ENCODE measurements at regions not wholly inside any gene's neighbourhood (a gene's known extent, or its start where the extent isn't known, plus 50 kb on each side); places are given as distances from the start of the nearest gene placed in this dataset.
A peak's percentile ranks its signal among the peaks of the same experiment; 100 is the strongest.
"Not testable (repeated sequence)": the region's sequence is repeated elsewhere in the genome, so short reads cannot be mapped to it uniquely, and the experiment has no call there.

DNA sequence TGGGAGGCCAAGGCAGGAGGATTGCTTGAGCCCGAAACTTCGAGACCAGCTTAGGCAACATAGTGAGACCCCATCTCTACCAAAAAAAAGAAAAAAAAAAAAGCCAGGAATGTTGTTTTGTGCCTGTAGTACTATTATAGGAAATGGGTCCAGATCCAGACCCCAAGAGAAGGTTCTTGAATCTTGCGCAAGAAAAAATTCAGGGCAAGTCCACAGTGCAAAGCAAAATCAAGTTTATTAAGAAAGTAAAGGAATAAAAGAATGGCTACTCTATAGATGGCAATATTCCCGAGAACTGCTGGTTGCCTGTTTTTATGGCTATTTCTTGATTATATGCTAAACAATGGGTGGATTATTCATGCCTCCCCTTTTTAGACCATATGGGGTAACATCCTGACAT lies 51.2 kb upstream of the RDX start:
- DNase-seq, result no peak

DNA sequence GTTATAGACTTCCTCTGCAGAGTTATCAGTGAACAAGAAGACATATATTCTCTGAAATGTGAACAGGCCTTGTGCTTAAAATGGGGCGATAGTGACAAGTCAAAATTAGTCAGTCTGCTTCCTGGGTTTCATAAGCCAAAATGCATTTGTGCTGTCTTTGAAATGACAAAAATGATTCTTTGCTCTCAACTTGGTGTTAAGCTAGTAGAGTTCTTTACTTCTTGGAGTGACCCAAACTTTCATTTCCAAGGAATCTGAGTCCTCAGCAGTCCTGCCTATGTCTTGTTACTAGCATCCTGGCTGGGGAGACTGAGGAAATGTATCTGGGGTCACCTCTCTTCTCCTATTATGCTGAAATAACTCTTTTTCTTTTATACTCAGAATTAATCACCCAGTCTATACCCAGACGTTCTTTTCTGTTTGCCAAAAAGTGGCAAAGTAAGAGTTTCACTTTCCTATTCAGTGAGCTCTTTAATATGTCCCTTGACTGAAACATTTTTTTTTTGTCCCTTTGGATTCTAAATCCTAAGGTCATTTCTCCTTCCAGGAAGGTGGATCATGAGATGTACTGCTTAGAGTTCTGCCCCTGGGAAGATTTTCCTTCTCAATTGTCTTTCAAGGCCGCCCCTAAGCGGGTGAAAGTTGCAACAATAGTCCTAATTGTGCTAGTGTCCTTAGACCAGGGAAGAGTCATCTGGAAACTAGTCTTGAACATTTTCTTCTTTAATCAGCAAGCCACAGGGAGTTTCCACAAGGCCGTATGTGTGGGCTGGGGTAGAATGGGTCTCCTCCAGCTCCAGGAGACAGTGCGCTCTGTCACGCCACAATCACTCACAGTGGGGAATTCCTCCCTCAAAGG lies 53.0 kb upstream of the RDX start:
- DNase-seq, result no peak

More for the DNA sequence above, 51.2 kb upstream of the RDX start:
- in situ Hi-C loops (cut with MboI; ENCODE audit: low pct_unique_long_range_greater_than_20kb, low sequenced_read_pairs), result no loop called here

GRCh38 chr11:110349997-110350383 lies 53.6 kb upstream of the RDX start:
- DNase-seq; in situ Hi-C loops (cut with MboI; ENCODE audit: low pct_unique_long_range_greater_than_20kb, low sequenced_read_pairs): not testable (repeated sequence)

More for the DNA sequence above, 53.0 kb upstream of the RDX start:
- in situ Hi-C loops (cut with MboI; ENCODE audit: low pct_unique_long_range_greater_than_20kb, low sequenced_read_pairs), result no loop called here

DNA sequence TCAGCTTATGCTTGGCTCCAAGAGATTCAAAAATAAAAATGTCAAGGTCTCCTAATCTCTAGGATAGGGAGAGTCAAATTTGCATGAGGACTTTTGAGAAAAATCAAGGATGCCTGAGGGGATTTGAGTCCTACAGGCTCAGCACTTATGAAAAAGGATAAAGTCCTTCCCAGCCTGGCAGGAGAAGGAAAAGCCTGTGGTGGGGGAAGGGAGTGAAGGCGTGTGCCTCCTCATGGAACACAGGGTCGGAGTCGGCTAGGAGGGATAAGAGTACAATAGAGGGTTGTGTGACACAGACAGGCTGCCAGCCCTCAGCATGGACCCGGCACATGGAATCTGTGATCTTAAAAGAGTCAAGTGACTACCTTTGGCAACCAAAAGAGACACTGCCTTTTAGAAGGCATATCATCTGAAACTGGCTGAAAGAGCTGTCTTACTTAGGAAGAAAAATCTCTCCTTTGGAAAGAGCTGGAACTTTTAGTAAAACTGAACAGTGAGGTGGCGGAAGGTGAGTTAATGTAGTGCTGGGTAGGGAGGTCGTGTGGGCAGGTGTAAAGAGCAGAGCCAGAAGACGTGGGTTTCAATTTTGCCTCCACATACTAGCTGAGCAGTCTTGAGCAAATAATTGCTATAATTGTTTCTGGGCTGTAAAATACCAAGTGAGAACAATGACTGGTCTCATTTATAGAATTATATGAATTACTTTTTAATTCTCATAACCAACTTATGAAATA lies 58.8 kb upstream of the RDX start:
- DNase-seq, result no peak
- in situ Hi-C loops (cut with MboI; ENCODE audit: low pct_unique_long_range_greater_than_20kb, low sequenced_read_pairs), result no loop called here

DNA sequence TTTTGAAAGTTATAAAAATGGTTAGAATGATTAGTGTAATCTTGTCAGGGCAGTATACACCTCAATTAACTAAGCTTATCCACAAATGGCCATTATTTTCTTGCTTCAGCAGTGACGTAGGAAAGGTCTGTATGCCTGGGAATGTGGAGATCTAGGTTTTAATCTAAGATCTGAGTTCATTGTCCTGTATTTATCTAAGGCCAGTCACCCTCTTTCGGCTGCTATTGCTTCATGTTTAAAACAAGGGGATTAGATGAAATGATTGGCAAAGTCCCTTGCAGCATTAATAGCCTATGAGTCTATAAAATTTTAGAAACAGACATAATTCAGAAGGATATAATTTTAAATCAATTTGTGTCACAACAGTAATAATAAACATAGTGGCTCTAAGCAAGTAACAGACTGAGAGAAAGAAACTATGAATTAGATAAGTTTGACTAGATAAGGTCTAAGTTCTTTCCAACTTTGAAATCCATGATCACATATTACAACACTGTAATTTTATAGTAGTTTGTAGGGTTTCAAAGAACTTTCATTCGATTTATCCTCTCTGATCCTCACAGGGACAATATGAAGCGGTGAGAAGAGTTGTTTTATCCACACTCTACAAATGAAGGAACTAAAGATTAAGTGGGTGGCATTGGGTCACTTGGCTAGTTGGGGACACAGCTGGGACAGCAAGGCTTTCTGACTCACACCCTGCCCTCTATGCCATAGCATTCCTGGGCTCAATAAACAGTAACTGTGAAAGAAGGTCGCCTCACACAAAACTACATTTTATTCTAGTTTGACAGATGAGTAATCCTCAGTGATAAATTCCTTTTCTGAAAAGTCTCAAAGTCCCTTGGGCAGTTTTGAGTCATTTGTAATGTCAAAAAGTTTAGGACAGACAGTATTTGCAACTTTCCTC lies 60.6 kb upstream of the RDX start:
- no peak for DNase-seq
- in situ Hi-C loops (cut with MboI; ENCODE audit: low pct_unique_long_range_greater_than_20kb, low sequenced_read_pairs), result no loop called here

GRCh38 chr11:110358336-110358735 lies 61.9 kb upstream of the RDX start:
- DNase-seq, result no peak
- in situ Hi-C loops (cut with MboI; ENCODE audit: low pct_unique_long_range_greater_than_20kb, low sequenced_read_pairs), result no loop called here

DNA sequence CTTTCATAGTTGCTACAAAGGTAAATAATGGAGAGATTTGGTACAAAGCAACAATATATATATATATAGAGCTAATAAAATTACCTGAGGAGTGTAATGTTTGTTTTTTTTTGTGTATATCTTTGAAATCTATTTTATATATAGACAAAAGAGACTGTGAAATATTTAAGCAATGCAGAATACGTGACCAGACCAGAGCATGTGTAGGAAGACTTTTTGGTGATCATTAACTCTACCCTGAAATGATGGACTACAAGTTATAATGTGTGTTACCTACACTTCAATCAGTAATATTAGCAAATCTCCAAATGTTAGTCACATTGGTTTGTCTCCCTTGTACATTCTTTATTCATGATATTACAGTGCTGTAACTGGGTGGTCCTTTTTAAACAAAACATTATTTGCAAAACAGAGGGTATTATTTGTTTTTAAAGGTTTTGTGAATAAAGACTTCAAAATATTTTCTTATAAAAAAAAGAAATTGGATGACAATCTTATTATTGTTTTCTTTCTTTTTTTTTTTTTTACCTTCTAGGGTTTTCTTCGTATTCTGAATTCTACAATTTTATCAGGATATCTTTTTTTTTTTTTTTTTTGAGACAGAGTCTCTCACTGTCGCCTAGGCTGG lies 64.5 kb upstream of the RDX start:
- DNase-seq; in situ Hi-C loops (cut with MboI; ENCODE audit: low pct_unique_long_range_greater_than_20kb, low sequenced_read_pairs): not testable (repeated sequence)

DNA sequence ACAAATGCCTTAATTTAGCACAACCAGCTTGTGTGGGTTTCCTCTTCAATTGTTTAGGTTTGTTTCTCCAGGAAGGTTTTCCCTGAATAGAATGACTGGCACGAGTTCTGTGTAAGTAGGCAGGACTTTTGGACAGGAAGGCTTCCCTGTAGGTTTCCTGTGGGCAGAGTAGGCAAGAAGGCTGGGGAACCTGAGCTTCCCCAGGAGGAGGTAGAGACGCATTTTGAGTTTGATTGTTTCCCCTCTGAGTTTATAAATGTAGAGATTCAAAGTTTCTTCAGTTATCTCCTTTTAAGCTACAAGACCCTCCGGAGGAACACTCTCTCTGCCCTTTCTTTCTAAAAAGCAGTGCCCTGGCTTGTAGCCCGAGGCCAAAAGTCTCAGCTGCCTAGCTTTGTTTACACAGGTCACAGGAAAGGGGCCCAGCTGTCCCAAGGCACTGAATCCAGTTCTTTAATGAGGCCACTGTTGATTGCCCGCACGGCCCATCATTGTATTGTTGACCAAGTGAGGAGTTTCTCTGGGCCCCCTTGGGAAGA lies 66.6 kb upstream of the RDX start:
- in situ Hi-C loops (cut with MboI; ENCODE audit: low pct_unique_long_range_greater_than_20kb, low sequenced_read_pairs), result no loop called here
- peak; percentile 44 for DNase-seq

- in situ Hi-C loops (cut with MboI; ENCODE audit: low pct_unique_long_range_greater_than_20kb, low sequenced_read_pairs), result no loop called here
These were observed 63.5 kb upstream of the FDX1 start for GRCh38 chr11:110366291-110366690.

GRCh38 chr11:110367571-110367970 lies 62.2 kb upstream of the FDX1 start:
- DNase-seq, result no peak

More at GRCh38 chr11:110366291-110366690, 63.5 kb upstream of the FDX1 start:
- no peak for DNase-seq

DNA sequence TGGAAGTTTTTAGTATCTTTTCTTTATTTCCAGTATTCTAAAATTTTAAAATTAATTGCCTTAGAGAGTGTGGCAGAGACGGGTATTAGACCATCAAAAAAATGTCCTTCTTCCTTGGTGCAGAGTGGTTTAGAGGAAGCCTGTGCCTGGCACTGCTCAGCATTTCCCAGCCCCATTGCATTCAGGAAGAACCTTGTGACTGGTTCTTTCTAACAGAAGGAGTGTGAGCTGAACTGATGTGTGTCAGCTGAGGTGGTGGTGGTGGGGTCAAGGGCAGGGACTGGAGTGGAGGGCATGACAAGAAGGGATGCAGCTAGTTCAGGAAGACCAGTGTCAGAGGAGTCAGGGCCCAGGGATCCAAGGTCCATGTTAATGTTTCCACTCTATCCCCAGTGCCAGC lies 58.7 kb upstream of the FDX1 start:
- in situ Hi-C loops (cut with MboI; ENCODE audit: low pct_unique_long_range_greater_than_20kb, low sequenced_read_pairs), result no loop called here
- no peak for DNase-seq

More at GRCh38 chr11:110367571-110367970, 62.2 kb upstream of the FDX1 start:
- in situ Hi-C loops (cut with MboI; ENCODE audit: low pct_unique_long_range_greater_than_20kb, low sequenced_read_pairs), result no loop called here

DNA sequence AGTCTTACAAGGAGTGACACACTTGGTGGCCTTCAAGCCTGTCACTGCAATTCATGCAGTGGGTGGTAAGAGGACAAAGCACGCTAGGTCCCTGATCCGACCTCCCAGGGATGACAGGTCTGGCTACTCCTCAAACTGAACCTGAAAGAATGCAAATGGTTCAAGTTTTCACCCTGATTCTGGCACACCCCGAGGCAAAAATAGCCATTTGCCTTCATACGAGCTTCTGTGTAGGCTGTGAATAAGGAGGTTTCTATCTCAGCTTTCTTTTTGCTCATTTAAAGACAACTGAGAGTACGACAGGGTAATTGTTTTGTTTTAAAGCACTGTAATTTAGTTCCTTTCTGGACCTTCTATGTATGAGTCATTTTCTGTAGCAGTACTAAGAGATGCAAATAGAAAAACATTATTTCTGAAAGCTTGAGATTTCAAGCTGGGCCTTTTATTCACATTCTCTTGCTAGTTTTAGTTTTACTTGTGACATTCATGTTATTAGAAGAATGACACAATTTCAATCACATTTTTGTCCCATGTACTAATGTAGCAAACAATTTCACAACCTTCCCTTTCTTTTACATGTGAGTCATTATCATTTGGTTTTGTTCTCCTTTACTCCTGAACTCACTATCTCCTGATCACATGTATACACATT lies 56.6 kb upstream of the FDX1 start:
- no peak for DNase-seq
- in situ Hi-C loops (cut with MboI; ENCODE audit: low pct_unique_long_range_greater_than_20kb, low sequenced_read_pairs), result no loop called here

GRCh38 chr11:110374921-110375320 lies 54.8 kb upstream of the FDX1 start:
- in situ Hi-C loops (cut with MboI; ENCODE audit: low pct_unique_long_range_greater_than_20kb, low sequenced_read_pairs), result no loop called here
- DNase-seq, result no peak

GRCh38 chr11:110375351-110375750 lies 54.4 kb upstream of the FDX1 start:
- in situ Hi-C loops (cut with MboI; ENCODE audit: low pct_unique_long_range_greater_than_20kb, low sequenced_read_pairs), result no loop called here
- DNase-seq, result no peak

- no peak for DNase-seq
- in situ Hi-C loops (cut with MboI; ENCODE audit: low pct_unique_long_range_greater_than_20kb, low sequenced_read_pairs), result no loop called here
These were observed 53.7 kb upstream of the FDX1 start for GRCh38 chr11:110376021-110376420.

DNA sequence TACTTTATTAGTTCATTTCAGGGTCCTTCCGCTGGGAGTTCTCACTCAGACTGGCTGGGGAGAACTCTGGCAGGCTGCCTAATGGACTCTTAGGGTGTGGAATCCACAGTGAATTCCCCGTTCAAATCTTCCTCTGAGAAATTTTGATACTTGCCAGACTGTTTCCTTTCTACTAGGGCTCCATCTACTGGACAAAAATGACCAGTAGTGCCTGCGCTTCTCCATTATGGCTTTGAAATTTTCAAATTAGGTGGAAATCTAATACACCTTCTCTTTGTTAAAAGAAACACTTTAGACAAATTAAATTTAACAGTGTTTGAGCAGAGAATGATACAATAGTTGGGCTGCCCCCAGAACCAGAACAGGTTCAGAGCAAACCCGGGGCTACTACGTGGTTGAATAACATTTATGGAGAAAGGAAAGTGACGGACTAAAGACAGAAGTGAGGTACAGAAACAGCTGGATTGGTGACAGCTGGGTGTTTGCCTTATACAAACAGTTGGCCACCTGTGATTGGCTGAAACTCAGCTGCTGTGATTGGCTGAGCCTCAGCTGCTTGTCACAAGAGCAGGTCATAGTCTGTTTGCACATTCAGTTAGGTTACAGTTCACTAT lies 52.9 kb upstream of the FDX1 start:
- peak; percentile 86 for DNase-seq
- in situ Hi-C loops (cut with MboI; ENCODE audit: low pct_unique_long_range_greater_than_20kb, low sequenced_read_pairs), result no loop called here

GRCh38 chr11:110377434-110377833 lies 52.3 kb upstream of the FDX1 start:
- DNase-seq, result no peak
- in situ Hi-C loops (cut with MboI; ENCODE audit: low pct_unique_long_range_greater_than_20kb, low sequenced_read_pairs), result no loop called here

GRCh38 chr11:110379261-110379660 lies 50.5 kb upstream of the FDX1 start:
- in situ Hi-C loops (cut with MboI; ENCODE audit: low pct_unique_long_range_greater_than_20kb, low sequenced_read_pairs), result no loop called here
- DNase-seq, result no peak
